Ishikawa (cell line): ENCODE measurements at regions not wholly inside any gene's neighbourhood (a gene's known extent, or its start where the extent isn't known, plus 50 kb on each side); places are given as distances from the start of the nearest gene placed in this dataset.

ENCODE experiments used
- CEBPB ChIP-seq: IDR thresholded peaks from 2 replicates; pipeline ENCODE4 v1.6.1; 2012
- CREB1 ChIP-seq: IDR thresholded peaks from 2 replicates; pipeline ENCODE4 v1.6.1; 2012; ENCODE audit warnings: low read depth
- EP300 ChIP-seq: IDR thresholded peaks from 2 replicates; pipeline ENCODE4 v1.6.1; 2012; ENCODE audit warnings: borderline replicate concordance
- MAX ChIP-seq: IDR thresholded peaks from 2 replicates; pipeline ENCODE4 v1.6.1; 2012
- RAD21 ChIP-seq: IDR thresholded peaks from 2 replicates; pipeline ENCODE4 v1.6.1; 2012; ENCODE audit warnings: low read depth
- REST ChIP-seq: IDR thresholded peaks from 2 replicates; pipeline ENCODE4 v1.6.1; 2012; ENCODE audit warnings: low read depth, mild to moderate bottlenecking
- TAF1 ChIP-seq: IDR thresholded peaks from 2 replicates; pipeline ENCODE4 v1.6.1; 2012; ENCODE audit warnings: low read depth, mild to moderate bottlenecking
- TCF12 ChIP-seq: IDR thresholded peaks from 2 replicates; pipeline ENCODE4 v1.6.1; 2012; ENCODE audit warnings: low read depth
- ZBTB7A ChIP-seq: IDR thresholded peaks from 2 replicates; pipeline ENCODE4 v1.6.1; 2012; ENCODE audit warnings: low read depth

GRCh38 chr2:187698374-187699110 lies 144.3 kb upstream of the TFPI start:
- TF ChIP-seq TAF1, result no peak
- no peak for TF ChIP-seq REST
- no peak for TF ChIP-seq RAD21
- no peak for TF ChIP-seq MAX
- no peak for TF ChIP-seq EP300
- TF ChIP-seq TCF12, result no peak
- no peak for TF ChIP-seq ZBTB7A
- TF ChIP-seq CREB1, result no peak
- TF ChIP-seq CEBPB, result no peak
